Thyroid gland (tissue), 4 donors: ENCODE measurements at regions not wholly inside any gene's neighbourhood (a gene's known extent, or its start where the extent isn't known, plus 50 kb on each side); places are given as distances from the start of the nearest gene placed in this dataset.

ENCODE experiments used
- POLR2A ChIP-seq, 2 donors: fragments of 450-650 bp; IDR thresholded peaks; one replicate each; pipeline ENCODE4 v1.6.1; 2017; ENCODE audit warnings: antibody characterized with exemption in 2 of 2, mild to moderate bottlenecking in 2 of 2, moderate library complexity in 1 of 2
- TF ChIP-seq, protein P1 (sequence below), 6 experiments: fragments of 200-600 bp in 3 of 6; fragments of 450-650 bp in 3 of 6; sonication (generic) in 3 of 6; IDR thresholded peaks; one replicate each; pipeline ENCODE4 v1.5.1; 2016 to 2019; ENCODE audit warnings: antibody characterized with exemption in 6 of 6, mild to moderate bottlenecking in 2 of 6, inconsistent platforms in 1 of 6, moderate library complexity in 1 of 6

DNA sequence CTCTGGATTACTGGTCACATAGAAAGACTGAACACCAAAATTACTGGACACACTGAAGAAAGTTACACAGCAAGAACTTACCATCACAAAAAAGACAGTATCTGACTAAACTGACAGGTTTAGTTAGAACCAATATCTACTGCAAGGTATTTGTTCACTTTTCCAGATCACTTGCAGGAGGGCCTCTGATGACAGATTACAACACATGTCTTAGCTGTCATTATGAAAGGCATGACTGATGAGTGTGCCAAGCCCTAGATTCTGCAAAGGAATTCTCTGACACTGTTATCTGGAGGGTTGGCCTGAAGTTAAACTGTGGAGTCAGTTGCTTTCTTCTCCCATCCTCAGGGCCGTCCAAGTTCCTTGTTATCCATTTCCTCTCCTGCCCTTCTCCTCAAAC lies 242.7 kb downstream of the KIF20B start:
- TF ChIP-seq, protein P1, sequence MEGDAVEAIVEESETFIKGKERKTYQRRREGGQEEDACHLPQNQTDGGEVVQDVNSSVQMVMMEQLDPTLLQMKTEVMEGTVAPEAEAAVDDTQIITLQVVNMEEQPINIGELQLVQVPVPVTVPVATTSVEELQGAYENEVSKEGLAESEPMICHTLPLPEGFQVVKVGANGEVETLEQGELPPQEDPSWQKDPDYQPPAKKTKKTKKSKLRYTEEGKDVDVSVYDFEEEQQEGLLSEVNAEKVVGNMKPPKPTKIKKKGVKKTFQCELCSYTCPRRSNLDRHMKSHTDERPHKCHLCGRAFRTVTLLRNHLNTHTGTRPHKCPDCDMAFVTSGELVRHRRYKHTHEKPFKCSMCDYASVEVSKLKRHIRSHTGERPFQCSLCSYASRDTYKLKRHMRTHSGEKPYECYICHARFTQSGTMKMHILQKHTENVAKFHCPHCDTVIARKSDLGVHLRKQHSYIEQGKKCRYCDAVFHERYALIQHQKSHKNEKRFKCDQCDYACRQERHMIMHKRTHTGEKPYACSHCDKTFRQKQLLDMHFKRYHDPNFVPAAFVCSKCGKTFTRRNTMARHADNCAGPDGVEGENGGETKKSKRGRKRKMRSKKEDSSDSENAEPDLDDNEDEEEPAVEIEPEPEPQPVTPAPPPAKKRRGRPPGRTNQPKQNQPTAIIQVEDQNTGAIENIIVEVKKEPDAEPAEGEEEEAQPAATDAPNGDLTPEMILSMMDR (IDR thresholded peaks at IDR 0.05): no peak
- TF ChIP-seq POLR2A (IDR thresholded peaks at IDR 0.05): no peak
